ENCODE measurements at regions not wholly inside any gene's neighbourhood (a gene's known extent, or its start where the extent isn't known, plus 50 kb on each side); places are given as distances from the start of the nearest gene placed in this dataset.

DNA sequence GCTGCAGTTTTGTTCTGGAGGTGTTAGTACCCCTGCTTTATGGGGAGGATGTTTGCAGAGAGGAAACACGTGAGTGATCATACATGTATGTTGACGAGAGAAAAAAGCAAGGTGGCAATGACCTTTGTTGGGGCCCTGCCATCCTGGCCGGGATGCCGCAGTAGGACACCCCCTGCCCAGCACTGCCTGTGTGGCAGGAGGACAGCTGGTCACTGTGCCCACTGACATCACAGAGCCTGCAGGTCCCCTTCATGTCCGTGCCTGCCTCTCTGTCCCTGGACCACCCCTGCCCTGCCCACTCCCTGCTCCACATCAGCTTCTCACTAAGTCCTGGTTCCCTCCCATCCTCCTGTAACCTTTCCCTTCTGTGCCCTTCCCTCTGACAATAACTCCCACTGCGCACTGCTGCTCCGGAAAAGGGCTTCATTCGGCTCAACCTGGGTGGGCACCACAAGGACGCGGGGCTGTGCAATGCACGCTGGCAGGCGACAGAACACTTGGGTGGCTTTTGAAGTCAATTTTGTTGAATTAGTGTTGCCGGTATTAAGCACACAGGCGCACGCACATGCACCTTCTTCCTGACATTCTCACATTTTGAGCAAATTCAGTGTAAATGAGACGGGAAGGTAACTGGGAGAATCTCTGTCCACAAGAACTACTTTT is 51.5 kb upstream of the TWIST2 start:
- DNase-seq (ENCODE audit: low read depth), result no peak
- TF ChIP-seq, protein P1, sequence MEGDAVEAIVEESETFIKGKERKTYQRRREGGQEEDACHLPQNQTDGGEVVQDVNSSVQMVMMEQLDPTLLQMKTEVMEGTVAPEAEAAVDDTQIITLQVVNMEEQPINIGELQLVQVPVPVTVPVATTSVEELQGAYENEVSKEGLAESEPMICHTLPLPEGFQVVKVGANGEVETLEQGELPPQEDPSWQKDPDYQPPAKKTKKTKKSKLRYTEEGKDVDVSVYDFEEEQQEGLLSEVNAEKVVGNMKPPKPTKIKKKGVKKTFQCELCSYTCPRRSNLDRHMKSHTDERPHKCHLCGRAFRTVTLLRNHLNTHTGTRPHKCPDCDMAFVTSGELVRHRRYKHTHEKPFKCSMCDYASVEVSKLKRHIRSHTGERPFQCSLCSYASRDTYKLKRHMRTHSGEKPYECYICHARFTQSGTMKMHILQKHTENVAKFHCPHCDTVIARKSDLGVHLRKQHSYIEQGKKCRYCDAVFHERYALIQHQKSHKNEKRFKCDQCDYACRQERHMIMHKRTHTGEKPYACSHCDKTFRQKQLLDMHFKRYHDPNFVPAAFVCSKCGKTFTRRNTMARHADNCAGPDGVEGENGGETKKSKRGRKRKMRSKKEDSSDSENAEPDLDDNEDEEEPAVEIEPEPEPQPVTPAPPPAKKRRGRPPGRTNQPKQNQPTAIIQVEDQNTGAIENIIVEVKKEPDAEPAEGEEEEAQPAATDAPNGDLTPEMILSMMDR (IDR thresholded peaks at IDR 0.05; ENCODE audit: control insufficient read depth, extremely low read depth, insufficient read depth), result no peak
- no peak overlapping the region for H3K4me3 ChIP-seq (ENCODE audit: low read depth, low read length)

DNA sequence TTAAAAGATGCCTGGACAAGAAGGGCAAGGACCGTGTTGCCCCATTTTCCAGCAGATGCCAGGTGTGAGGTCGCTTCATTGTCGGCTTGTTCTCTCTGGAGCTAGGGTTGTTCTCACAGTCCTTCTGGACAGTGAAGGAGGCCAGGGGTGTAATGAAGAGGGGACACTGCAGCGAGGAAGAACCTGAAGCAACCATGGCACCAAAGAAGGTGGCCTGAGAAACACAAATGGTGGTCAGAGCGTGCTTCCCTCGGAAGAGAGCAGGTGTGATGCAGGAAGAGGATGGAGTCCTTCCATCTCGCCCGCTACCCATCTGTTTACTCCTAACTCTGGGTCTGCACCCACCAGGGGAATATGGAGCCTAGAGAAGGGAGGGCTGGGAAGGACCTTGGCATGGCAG is 50.3 kb upstream of the TWIST2 start:
- DNase-seq (ENCODE audit: low read depth), result no peak
- no peak overlapping the region for H3K4me3 ChIP-seq (ENCODE audit: low read depth, low read length)
- TF ChIP-seq, protein P1 (IDR thresholded peaks at IDR 0.05; ENCODE audit: control insufficient read depth, extremely low read depth, insufficient read depth), result no peak
